Right lung (tissue), 2 donors: ENCODE measurements at regions not wholly inside any gene's neighbourhood (a gene's known extent, or its start where the extent isn't known, plus 50 kb on each side); places are given as distances from the start of the nearest gene placed in this dataset.
"Not testable (repeated sequence)": the region's sequence is repeated elsewhere in the genome, so short reads cannot be mapped to it uniquely, and the experiment has no call there.

Source experiments
- DNase-seq, 2 donors: peaks; one replicate each; pipeline ENCODE4 v3.0.0-alpha.2; 2013

GRCh38 chr4:187484186-187484585, 511.4 kb upstream of the ZFP42 start:
- DNase-seq = no peak

- DNase-seq = no peak
Measured at GRCh38 chr4:187485676-187486075, 509.9 kb upstream of the ZFP42 start.

- no peak for DNase-seq
Measured at GRCh38 chr4:187491286-187491685, 504.3 kb upstream of the ZFP42 start.

DNA sequence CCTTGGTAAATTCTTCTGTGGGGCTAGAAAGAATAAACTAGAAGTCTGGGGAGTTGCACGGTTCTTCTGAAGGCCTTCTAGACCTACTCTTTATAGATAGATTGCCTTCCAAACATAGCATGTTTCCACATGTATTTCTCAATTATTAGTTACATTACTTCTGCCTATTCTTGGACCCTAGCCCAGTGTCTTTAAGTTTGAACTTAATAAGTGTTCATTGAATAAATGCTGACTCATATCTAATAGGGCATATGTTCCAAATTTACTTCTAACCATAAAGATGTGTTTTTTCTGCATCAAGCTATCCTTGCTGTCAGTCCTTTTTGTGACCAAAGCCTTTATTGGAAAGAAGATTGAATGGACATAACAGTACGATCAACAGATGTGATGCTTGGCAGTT, 503.6 kb upstream of the ZFP42 start:
- no peak for DNase-seq

DNA sequence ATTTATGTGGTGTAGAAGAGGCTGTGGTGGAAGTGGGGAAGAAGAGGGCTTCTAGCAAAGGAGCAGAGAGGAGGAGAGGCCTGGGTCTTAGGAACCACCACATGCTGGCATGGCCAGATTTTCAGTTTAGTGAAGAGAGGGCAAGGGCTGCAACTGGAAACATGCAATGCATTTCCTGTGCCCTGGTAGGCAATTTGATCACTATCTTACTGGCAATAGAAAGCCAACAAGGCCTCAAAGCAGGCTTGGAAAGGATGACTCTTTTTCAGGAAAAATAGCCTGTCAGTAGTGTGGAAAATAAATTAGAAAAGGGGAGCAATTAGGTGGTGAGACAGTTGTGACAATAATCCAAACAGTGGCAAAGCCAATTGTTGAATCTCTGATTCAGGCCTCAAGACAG, 501.9 kb upstream of the ZFP42 start:
- DNase-seq = no peak

DNA sequence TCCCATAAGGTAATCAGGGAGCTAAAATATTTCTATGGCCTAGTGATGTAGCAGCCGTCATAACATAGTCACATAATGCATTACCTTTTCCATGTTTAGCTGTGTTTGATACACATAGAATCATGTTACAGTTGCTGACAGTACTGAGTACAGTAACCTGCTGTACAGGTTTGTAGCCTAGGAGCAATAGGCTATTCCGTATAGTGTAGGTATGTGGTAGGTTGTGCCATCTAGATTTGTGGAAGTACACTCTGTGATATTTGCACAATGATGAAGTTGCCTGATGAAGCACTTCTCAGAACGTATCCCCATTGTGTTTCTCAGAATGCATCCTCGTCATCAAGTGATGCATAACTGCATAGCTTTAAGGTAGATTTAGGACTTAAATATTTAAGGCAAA, 495.6 kb upstream of the ZFP42 start:
- DNase-seq = no peak

DNA sequence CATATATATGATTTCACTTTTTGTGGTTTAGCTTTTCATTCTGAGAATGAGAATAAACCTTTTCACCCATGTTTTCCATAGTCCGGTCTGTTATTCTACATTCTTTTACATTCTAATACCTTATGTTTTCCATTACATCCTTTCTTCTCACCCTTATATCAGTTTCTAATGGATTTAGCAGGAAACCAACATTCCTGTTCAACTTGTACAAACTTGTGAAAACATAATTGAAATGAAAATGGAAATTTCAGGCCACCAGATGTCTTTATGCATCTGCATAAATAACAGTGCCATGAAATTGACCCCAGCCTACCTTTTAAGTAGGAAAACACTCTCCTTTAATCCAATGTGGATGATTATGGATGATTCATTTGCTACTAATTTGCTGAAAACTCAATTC, 494.8 kb upstream of the ZFP42 start:
- DNase-seq = no peak

DNA sequence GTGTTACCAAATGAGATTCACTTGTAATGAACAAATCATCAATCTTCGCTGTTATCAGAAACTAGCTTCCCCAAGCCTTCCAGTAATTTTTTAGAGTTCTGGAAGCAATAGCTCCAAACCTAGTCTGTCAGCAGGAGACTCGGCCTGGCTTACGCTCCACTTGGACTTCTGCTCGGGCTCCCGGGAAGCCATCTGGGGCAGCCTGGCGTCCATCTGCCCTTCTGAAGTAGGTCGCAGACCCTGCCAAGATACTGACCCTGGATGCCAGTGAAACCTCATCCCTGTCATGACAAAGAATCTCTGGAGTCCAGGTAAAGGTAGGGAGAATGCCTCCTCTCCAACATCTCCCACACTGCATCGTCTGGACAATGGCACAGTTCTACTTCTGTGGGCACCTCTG, 493.8 kb upstream of the ZFP42 start:
- DNase-seq = no peak

DNA sequence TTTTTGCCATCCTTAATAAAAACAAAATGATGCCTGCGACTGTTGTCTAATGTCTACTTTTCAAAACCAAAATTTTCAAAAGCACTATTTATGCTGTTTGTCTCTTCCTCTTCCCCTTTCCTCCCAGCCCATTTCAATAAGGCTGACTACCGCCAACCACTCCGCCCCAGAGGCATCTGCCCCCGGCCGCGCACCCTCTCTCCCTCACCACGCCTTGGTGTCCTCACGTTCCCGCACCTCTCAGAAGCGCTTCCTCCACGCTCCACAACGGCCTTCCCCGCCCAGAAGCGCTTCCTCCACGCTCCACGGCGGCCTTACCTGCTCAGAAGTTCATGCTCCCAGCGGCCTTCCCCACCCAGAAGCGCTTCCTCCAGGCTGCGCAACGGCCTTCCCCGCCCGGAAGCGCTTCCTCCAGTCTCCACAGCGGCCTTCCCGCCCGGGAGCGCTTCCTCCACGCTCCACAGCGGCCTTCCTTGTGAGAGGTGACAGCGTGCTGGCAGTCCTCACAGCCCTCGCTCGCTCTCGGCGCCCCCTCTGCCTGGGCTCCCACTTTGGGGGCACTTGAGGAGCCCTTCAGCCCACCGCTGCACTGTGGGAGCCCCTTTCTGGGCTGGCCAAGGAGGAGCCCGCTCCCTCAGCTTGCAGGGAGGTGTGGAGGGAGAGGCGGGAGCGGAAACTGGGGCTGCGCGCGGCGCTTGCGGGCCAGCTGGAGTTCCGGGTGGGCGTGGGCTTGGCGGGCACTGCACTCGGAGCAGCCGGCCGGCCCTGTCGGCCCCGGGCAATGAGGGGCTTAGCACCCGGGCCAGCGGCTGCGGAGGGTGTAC, 490.4 kb upstream of the ZFP42 start:
- no peak for DNase-seq

DNA sequence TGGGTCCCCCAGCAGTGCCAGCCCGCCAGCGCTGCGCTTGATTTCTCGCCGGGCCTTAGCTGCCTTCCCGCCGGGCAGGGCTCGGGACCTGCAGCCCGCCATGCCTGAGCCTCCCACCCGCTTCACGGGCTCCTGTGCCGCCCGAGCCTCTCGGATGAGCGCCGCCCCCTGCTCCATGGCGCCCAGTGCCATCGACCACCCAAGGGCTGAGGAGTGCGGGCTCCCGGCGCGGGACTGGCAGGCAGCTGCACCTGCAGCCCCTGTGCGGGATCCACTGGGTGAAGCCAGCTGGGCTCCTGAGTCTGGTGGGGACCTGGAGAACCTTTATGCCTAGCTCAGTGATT, 489.8 kb upstream of the ZFP42 start:
- not testable (repeated sequence) for DNase-seq

DNA sequence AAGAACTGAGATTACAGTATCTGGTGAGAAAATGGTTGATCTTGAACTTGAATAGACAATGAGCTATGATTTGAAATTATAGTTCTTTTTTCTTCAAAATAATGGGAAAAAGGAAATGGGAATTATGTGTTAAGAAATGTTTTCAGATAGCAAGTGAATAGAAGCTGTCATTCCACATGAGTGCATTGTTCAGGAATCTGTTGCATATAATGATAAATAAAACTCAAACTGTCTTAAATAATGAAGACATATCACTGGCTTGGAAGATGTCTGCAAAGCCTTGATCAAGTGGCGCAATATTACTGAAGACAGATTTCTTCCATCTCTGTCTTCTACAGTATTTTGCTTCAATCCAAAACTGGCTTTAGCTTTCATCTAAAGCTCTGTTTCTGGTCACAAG, 479.3 kb upstream of the ZFP42 start:
- no peak for DNase-seq

GRCh38 chr4:187541666-187542065, 453.9 kb upstream of the ZFP42 start:
- no peak for DNase-seq

DNA sequence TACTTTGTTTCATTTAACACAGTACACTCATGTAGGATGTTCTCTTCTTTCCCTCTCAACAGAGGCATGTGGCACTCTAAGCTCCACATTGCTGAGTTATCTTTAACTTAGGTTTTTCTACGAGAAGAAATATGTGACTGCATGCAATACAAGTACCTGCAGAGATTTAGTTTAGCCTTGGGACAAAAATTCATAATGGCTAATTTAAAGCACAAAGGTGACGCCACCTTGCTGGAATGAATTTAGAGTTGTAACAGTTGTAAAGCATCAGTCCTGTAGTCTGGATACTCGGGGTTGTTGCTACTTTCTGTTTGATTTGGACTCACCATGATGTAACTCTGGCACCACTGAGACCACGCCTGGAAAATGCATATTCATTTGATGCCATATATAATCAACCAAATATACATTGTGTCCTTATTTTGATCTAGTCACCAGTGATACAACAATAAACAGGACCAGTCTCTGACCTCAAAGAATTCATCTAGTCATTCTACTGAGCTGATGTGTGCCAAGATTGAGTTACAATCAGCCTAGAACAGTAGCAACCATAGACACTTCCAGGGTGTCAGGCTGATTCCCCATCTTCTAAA, 451.0 kb upstream of the ZFP42 start:
- DNase-seq = no peak

- peak; percentile 54 to 57 for DNase-seq
Measured at GRCh38 chr4:187547316-187547715, 448.3 kb upstream of the ZFP42 start.

GRCh38 chr4:187550256-187550950, 445.2 kb upstream of the ZFP42 start:
- no peak for DNase-seq

- no peak for DNase-seq
Measured at GRCh38 chr4:187552781-187553180, 442.8 kb upstream of the ZFP42 start.

GRCh38 chr4:187555174-187555573, 440.4 kb upstream of the ZFP42 start:
- DNase-seq = no peak

- no peak for DNase-seq
Measured at GRCh38 chr4:187558391-187558790, 437.2 kb upstream of the ZFP42 start.

DNA sequence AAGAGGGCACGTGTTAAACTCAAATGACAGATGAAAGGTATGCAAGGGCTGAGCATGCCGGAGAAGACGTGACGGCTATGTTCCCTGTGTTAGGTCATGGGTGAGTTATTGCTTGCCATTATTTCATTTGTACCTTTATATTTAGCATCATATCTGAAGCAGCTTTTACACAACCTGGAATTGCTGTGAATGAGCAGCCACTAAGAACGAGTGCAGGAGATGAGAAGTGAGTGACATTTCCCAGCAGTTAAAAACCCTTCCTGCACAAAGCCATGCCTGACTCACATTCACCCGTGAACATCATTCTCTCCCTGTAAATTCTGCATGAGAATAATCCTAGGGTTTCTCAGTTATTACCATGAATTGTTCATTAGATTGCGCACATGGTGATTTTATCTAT, 433.2 kb upstream of the ZFP42 start:
- DNase-seq = no peak

GRCh38 chr4:187565416-187565815, 430.2 kb upstream of the ZFP42 start:
- DNase-seq = no peak

DNA sequence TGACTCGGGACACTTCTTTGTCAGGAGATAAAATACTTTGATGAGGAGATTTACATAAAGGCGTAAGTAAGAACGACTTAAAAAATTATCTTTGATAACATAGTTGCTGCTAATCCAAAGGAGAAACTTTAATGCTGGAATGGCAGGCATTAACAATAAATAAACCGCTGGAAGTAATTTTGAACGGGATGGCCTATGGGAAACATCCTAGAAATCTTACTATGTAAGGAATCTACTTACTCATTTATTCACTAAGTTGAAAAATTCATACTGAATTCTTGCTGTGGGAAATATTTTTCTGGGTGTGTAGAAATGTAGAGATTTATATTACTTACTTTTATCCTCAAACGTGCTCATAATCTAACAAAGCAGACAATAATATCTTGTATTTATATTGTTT, 425.7 kb upstream of the ZFP42 start:
- DNase-seq = no peak

- DNase-seq = no peak
Measured at GRCh38 chr4:187575706-187576105, 419.9 kb upstream of the ZFP42 start.

DNA sequence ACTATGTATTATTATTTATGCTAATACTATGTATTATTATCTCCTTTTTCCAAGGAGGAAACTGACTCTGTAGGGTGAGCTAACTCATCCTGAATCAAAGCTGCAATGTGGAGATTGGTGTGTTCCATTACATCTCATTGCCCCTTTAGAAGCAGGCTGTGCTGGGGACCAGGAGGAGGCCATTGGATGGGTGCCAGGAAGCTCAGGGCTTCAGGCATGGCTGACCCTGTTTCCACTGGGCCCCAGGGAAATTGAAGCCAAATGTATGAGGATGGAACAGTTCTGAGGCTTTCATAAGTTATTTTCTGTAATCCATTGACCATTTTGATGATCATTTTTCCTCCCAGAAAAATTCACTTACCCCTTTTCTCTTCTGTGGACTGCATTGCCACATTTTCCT, 418.8 kb upstream of the ZFP42 start:
- no peak for DNase-seq
